ENCODE measurements at regions not wholly inside any gene's neighbourhood (a gene's known extent, or its start where the extent isn't known, plus 50 kb on each side); places are given as distances from the start of the nearest gene placed in this dataset.

- TF ChIP-seq CTCF (conservative IDR thresholded peaks at IDR 0.05; ENCODE audit: low read length) (no peak), EZH2phosphoT487 (IDR thresholded peaks at IDR 0.05; ENCODE audit: borderline replicate concordance) (no peak)
Observed at GRCh38 chr21:35482096-35482495, 433.0 kb upstream of the RUNX1 start.
